Nephron progenitor cell (in vitro differentiated cells): ENCODE measurements at regions not wholly inside any gene's neighbourhood (a gene's known extent, or its start where the extent isn't known, plus 50 kb on each side); places are given as distances from the start of the nearest gene placed in this dataset.
"Not testable (repeated sequence)": the region's sequence is repeated elsewhere in the genome, so short reads cannot be mapped to it uniquely, and the experiment has no call there.

ENCODE experiments used
- DNase-seq: peaks from one replicate; pipeline ENCODE4 v3.0.0; 2021
- H3K27ac Mint-ChIP-seq: 2 replicates; pipeline ENCODE4 v1.8.0; 2021; ENCODE audit warnings: mild to moderate bottlenecking, moderate library complexity, mixed read lengths
- H3K27me3 Mint-ChIP-seq: 2 replicates; pipeline ENCODE4 v1.8.0; 2021; ENCODE audit warnings: mild to moderate bottlenecking, low read depth, mixed read lengths; ENCODE audit not compliant: poor library complexity
- H3K36me3 Mint-ChIP-seq: 2 replicates; pipeline ENCODE4 v1.8.0; 2021; ENCODE audit warnings: low read depth, mixed read lengths
- H3K4me1 Mint-ChIP-seq: 2 replicates; pipeline ENCODE4 v1.8.0; 2021; ENCODE audit warnings: mixed read lengths
- H3K4me3 Mint-ChIP-seq: 2 replicates; pipeline ENCODE4 v1.8.0; 2021; ENCODE audit warnings: mild to moderate bottlenecking, moderate library complexity, mixed read lengths
- H3K9me3 Mint-ChIP-seq: 2 replicates; pipeline ENCODE4 v1.8.0; 2021; ENCODE audit warnings: mild to moderate bottlenecking, moderate library complexity, mixed read lengths
- CTCF ChIP-seq: fragments of 200-600 bp; sonication (generic); IDR thresholded peaks from 2 replicates; pipeline ENCODE4 v1.5.0; 2021; ENCODE audit warnings: antibody characterized with exemption

- no peak overlapping the region for H3K27ac Mint-ChIP-seq
- no peaks in the 10 kb centered on the region for H3K9me3 Mint-ChIP-seq
- H3K36me3 Mint-ChIP-seq, result no peaks in the 10 kb centered on the region
- H3K4me1 Mint-ChIP-seq, result peaks cover 19% of the 10 kb centered on the region
- peaks cover 10% of the 10 kb centered on the region for H3K27me3 Mint-ChIP-seq
- H3K4me3 Mint-ChIP-seq, result no peak overlapping the region
- DNase-seq, result no peak
- TF ChIP-seq CTCF, result no peak
Observed at GRCh38 chr20:46785958-46786357, 76.5 kb downstream of the SLC2A10 start.

- H3K4me3 Mint-ChIP-seq, result no peak overlapping the region
Observed at GRCh38 chr20:46786566-46786965, 77.1 kb downstream of the SLC2A10 start.

GRCh38 chr20:46787991-46788762 is 78.7 kb downstream of the SLC2A10 start:
- Mint-ChIP-seq H3K36me3 (no peaks in the 10 kb centered on the region), H3K27ac (peak overlapping the region; percentile 74), H3K4me3 (peak overlapping the region; percentile 28), H3K27me3 (peaks cover 12% of the 10 kb centered on the region), H3K4me1 (peaks cover 19% of the 10 kb centered on the region), H3K9me3 (no peaks in the 10 kb centered on the region)
- no peak for TF ChIP-seq CTCF
- no peak for DNase-seq

More at GRCh38 chr20:46786566-46786965, 77.1 kb downstream of the SLC2A10 start:
- no peak overlapping the region for H3K27ac Mint-ChIP-seq
- no peaks in the 10 kb centered on the region for H3K9me3 Mint-ChIP-seq
- TF ChIP-seq CTCF, result no peak
- H3K36me3 Mint-ChIP-seq, result no peaks in the 10 kb centered on the region
- no peak for DNase-seq
- peaks cover 10% of the 10 kb centered on the region for H3K27me3 Mint-ChIP-seq
- peaks cover 19% of the 10 kb centered on the region for H3K4me1 Mint-ChIP-seq

- H3K36me3 Mint-ChIP-seq, H3K9me3 Mint-ChIP-seq, H3K27me3 Mint-ChIP-seq, H3K4me3 Mint-ChIP-seq, H3K27ac Mint-ChIP-seq, DNase-seq: not testable (repeated sequence)
- H3K4me1 Mint-ChIP-seq, result peaks cover 15% of the 10 kb centered on the region
Observed at GRCh38 chr20:46788763-46789091, 79.3 kb downstream of the SLC2A10 start.

- H3K36me3 Mint-ChIP-seq, result no peaks in the 10 kb centered on the region
- no peak overlapping the region for H3K4me3 Mint-ChIP-seq
- H3K27me3 Mint-ChIP-seq, result peaks cover 10% of the 10 kb centered on the region
- no peak for TF ChIP-seq CTCF
- H3K9me3 Mint-ChIP-seq, result no peaks in the 10 kb centered on the region
- peaks cover 12% of the 10 kb centered on the region for H3K4me1 Mint-ChIP-seq
- H3K27ac Mint-ChIP-seq, result peak overlapping the region; percentile 37
- no peak for DNase-seq
Observed at GRCh38 chr20:46789339-46790028, 80.0 kb downstream of the SLC2A10 start.

GRCh38 chr20:46791722-46792416 is 82.4 kb downstream of the SLC2A10 start:
- Mint-ChIP-seq H3K27ac (no peak overlapping the region), H3K27me3 (peaks cover 16% of the 10 kb centered on the region), H3K4me3 (no peak overlapping the region), H3K4me1 (no peaks in the 10 kb centered on the region), H3K36me3 (no peaks in the 10 kb centered on the region), H3K9me3 (no peaks in the 10 kb centered on the region)
- DNase-seq, result no peak
- TF ChIP-seq CTCF, result no peak
